ENCODE measurements at regions not wholly inside any gene's neighbourhood (a gene's known extent, or its start where the extent isn't known, plus 50 kb on each side); places are given as distances from the start of the nearest gene placed in this dataset.

- H3K9me3 Mint-ChIP-seq = no peaks in the 10 kb centered on the region
- peaks cover 31% of the 10 kb centered on the region for H3K4me1 Mint-ChIP-seq (ENCODE audit: low read depth)
- H3K27ac Mint-ChIP-seq = no peak overlapping the region
- H3K4me3 Mint-ChIP-seq = no peak overlapping the region
- H3K36me3 Mint-ChIP-seq (ENCODE audit: low read depth) = no peaks in the 10 kb centered on the region
- H3K27me3 Mint-ChIP-seq = peaks cover 24% of the 10 kb centered on the region
- intact Hi-C loops (cut with micrococcal nuclease) = no loop called here
Observed at GRCh38 chr12:102540815-102541385, 60.5 kb upstream of the IGF1 start.

DNA sequence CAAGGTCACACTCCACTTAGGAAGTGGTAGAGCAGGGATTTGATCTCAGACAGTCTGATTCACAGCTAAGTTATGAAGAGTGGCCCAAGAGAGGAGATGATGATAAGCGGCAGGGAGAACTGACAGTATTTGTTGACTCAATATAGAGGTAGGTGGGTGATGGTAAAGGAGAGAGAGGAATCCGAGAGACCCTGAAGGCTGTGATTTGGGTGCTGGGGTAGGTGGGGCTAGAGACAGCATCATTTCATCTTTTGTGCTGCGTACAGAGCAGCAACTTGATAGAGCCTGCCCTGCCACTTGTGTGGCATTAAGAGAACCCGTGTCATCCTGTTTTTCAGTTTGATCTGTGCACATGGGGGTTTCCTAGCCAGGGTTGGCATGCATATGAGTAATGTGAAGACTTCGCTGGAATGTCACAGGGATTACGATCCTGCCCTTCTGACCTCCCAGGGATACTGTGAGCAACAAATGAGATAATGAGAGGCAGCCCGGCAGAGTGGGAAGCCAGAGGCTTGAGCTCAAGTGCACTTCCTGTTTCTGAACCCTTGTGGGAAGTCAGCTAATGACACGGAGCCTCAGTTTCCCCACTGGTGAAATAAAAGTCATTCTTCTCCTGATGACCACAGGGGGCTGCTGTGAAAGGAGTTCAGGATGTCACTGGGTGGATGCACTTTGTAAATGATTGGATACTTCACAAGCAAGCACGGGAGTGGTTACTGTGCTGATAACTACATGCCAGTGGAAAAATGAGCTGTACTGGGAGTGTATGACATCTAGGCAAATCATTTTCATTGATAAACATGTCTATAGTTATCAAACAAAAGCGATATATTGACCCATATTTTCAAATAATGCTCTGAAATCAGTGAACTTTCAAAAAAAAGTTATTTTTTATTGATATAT lies 59.5 kb upstream of the IGF1 start:
- Mint-ChIP-seq H3K4me3 (no peak overlapping the region), H3K9me3 (no peaks in the 10 kb centered on the region), H3K36me3 (ENCODE audit: low read depth) (no peaks in the 10 kb centered on the region), H3K27me3 (peaks cover 24% of the 10 kb centered on the region), H3K4me1 (ENCODE audit: low read depth) (peaks cover 35% of the 10 kb centered on the region), H3K27ac (no peak overlapping the region)
- intact Hi-C loops (cut with micrococcal nuclease) = no loop called here

DNA sequence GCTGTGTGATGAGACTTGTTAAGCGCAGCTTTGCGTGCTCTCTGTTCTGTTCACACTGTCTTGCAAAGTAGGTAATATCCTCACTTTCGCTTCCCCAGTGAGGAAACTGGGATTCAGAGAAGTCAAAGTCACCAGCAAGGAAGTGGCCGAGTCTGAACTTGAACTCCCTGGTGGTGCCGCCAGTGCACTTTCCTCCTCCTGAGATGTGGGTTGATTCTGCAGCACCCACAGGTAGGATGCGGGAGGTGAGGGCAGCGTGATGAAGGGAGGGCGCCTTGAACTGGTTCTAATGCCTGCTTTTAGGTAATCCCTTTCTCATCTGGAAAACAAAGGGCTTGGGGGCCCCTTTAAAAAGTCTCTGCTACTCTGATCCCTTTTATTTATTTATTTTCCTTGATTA lies 54.9 kb upstream of the IGF1 start:
- peaks cover 27% of the 10 kb centered on the region for H3K4me1 Mint-ChIP-seq (ENCODE audit: low read depth)
- no peaks in the 10 kb centered on the region for H3K9me3 Mint-ChIP-seq
- H3K36me3 Mint-ChIP-seq (ENCODE audit: low read depth) = no peaks in the 10 kb centered on the region
- no peak overlapping the region for H3K4me3 Mint-ChIP-seq
- intact Hi-C loops (cut with micrococcal nuclease) = no loop called here
- H3K27me3 Mint-ChIP-seq = peaks cover 29% of the 10 kb centered on the region
- peak overlapping the region; percentile 42 for H3K27ac Mint-ChIP-seq

GRCh38 chr12:102534899-102535298 lies 54.5 kb upstream of the IGF1 start:
- H3K36me3 Mint-ChIP-seq (ENCODE audit: low read depth) = no peaks in the 10 kb centered on the region
- no peak overlapping the region for H3K4me3 Mint-ChIP-seq
- intact Hi-C loops (cut with micrococcal nuclease) = no loop called here
- H3K4me1 Mint-ChIP-seq (ENCODE audit: low read depth) = peaks cover 25% of the 10 kb centered on the region
- H3K27me3 Mint-ChIP-seq = peaks cover 29% of the 10 kb centered on the region
- peak overlapping the region; percentile 42 for H3K27ac Mint-ChIP-seq
- H3K9me3 Mint-ChIP-seq = no peaks in the 10 kb centered on the region

GRCh38 chr12:102533483-102534215 lies 53.3 kb upstream of the IGF1 start:
- intact Hi-C loops (cut with micrococcal nuclease) = no loop called here
- no peak overlapping the region for H3K4me3 Mint-ChIP-seq
- H3K9me3 Mint-ChIP-seq = no peaks in the 10 kb centered on the region
- H3K27me3 Mint-ChIP-seq = peaks cover 21% of the 10 kb centered on the region
- no peaks in the 10 kb centered on the region for H3K36me3 Mint-ChIP-seq (ENCODE audit: low read depth)
- peaks cover 13% of the 10 kb centered on the region for H3K4me1 Mint-ChIP-seq (ENCODE audit: low read depth)
- H3K27ac Mint-ChIP-seq = no peak overlapping the region

All from dendritic cell treated with granulocyte-macrophage colony-stimulating factor and Interleukin-4, amounts not matched to agents 40 ng/mL and 50 ng/mL, for 4 days (primary cell).